ENCODE measurements at regions not wholly inside any gene's neighbourhood (a gene's known extent, or its start where the extent isn't known, plus 50 kb on each side); places are given as distances from the start of the nearest gene placed in this dataset.
A peak's percentile ranks its signal among the peaks of the same experiment; 100 is the strongest.
"Not testable (repeated sequence)": the region's sequence is repeated elsewhere in the genome, so short reads cannot be mapped to it uniquely, and the experiment has no call there.

- Histone ChIP-seq H3F3A (ENCODE audit: insufficient read depth, low read length) (no peaks in the 10 kb centered on the region), H3K9me2 (replicated peaks; ENCODE audit: insufficient read depth, low read length) (no peaks in the 10 kb centered on the region), H3K36me3 (replicated peaks; ENCODE audit: insufficient read depth, low read length) (no peaks in the 10 kb centered on the region), H3K9ac (ENCODE audit: low read length) (no peak overlapping the region), H3K79me2 (ENCODE audit: low read length) (no peaks in the 10 kb centered on the region), H3K4me2 (ENCODE audit: low read depth, low read length) (no peak overlapping the region), H3K9me3 (replicated peaks; ENCODE audit: insufficient read depth, low read length) (no peaks in the 10 kb centered on the region), H4K20me1 (ENCODE audit: insufficient read depth, low read length) (no peaks in the 10 kb centered on the region), H3K4me3 (ENCODE audit: low read length) (no peak overlapping the region), H3K27ac (ENCODE audit: low read length) (no peak overlapping the region), H2AFZ (ENCODE audit: low read length) (no peak overlapping the region), H3K27me3 (replicated peaks; ENCODE audit: insufficient read depth, low read length) (no peaks in the 10 kb centered on the region), H3K4me1 (ENCODE audit: low read length) (no peaks in the 10 kb centered on the region)
- DNase-seq = no peak
- TF ChIP-seq EZH2phosphoT487 (IDR thresholded peaks at IDR 0.05; ENCODE audit: low read length) (no peak), EZH2 (optimal IDR thresholded peaks at IDR 0.05; ENCODE audit: low read depth, low read length) (no peak), CTCF (IDR thresholded peaks at IDR 0.05; ENCODE audit: low read length) (no peak)
Measured at GRCh38 chr4:9679704-9680478, 101.5 kb upstream of the DRD5 start.

DNA sequence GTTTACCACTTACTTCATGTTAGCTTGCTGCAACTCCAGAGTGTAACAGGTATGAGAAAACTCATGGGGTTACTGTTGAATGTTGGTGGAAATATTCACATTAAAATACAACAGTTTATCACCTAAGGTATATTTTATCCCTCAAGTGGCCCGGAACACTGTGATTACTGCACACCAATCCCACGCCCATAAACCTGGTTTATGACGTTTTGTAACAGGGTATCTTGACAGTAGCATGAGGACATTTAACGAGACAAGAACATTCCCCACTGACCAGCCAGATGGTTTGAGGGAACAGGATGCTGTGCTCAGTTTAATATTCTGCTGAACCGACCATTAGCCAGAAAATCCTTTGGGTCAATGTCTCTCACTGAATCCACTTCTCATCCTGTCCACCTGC, 98.3 kb upstream of the DRD5 start:
- H3K9me2 ChIP-seq (replicated peaks; ENCODE audit: insufficient read depth, low read length); H3K27me3 ChIP-seq (replicated peaks; ENCODE audit: insufficient read depth, low read length); H2AFZ ChIP-seq (ENCODE audit: low read length); H3K36me3 ChIP-seq (replicated peaks; ENCODE audit: insufficient read depth, low read length); H4K20me1 ChIP-seq (ENCODE audit: insufficient read depth, low read length); H3F3A ChIP-seq (ENCODE audit: insufficient read depth, low read length); H3K4me1 ChIP-seq (ENCODE audit: low read length); DNase-seq; H3K79me2 ChIP-seq (ENCODE audit: low read length); H3K4me2 ChIP-seq (ENCODE audit: low read depth, low read length); H3K4me3 ChIP-seq (ENCODE audit: low read length); H3K9ac ChIP-seq (ENCODE audit: low read length); H3K27ac ChIP-seq (ENCODE audit: low read length); H3K9me3 ChIP-seq (replicated peaks; ENCODE audit: insufficient read depth, low read length): not testable (repeated sequence)

- H3K27ac ChIP-seq (ENCODE audit: low read length); H3K9ac ChIP-seq (ENCODE audit: low read length); H3F3A ChIP-seq (ENCODE audit: insufficient read depth, low read length); H2AFZ ChIP-seq (ENCODE audit: low read length); H3K9me3 ChIP-seq (replicated peaks; ENCODE audit: insufficient read depth, low read length); H3K79me2 ChIP-seq (ENCODE audit: low read length); H3K27me3 ChIP-seq (replicated peaks; ENCODE audit: insufficient read depth, low read length); H3K9me2 ChIP-seq (replicated peaks; ENCODE audit: insufficient read depth, low read length); DNase-seq; H3K4me3 ChIP-seq (ENCODE audit: low read length); H3K36me3 ChIP-seq (replicated peaks; ENCODE audit: insufficient read depth, low read length); H3K4me1 ChIP-seq (ENCODE audit: low read length); H4K20me1 ChIP-seq (ENCODE audit: insufficient read depth, low read length); H3K4me2 ChIP-seq (ENCODE audit: low read depth, low read length): not testable (repeated sequence)
Measured at GRCh38 chr4:9685016-9685415, 96.4 kb upstream of the DRD5 start.

DNA sequence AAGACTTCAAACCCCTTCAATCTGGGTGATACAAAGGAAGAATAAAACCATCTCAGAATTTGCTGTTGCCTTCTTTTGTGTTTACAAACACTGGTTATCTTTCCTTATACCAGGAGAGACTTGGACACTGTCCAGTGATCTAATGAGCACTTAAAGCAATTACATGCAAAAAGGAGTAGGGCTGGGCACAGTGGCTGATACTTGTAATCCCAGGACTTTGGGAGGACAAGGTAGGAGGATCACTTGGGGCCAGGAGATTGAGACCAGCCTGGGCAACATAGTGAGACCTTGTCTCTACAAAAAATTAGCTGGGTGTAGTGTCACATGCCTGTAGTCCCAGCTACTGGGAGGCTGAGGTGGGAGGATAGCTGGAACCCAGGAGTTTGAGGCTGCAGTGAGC, 95.7 kb upstream of the DRD5 start:
- H2AFZ ChIP-seq (ENCODE audit: low read length) = no peak overlapping the region
- H4K20me1 ChIP-seq (ENCODE audit: insufficient read depth, low read length) = no peaks in the 10 kb centered on the region
- H3K27me3 ChIP-seq (replicated peaks; ENCODE audit: insufficient read depth, low read length) = no peaks in the 10 kb centered on the region
- H3K4me1 ChIP-seq (ENCODE audit: low read length) = no peaks in the 10 kb centered on the region
- no peak for TF ChIP-seq EZH2 (optimal IDR thresholded peaks at IDR 0.05; ENCODE audit: low read depth, low read length)
- TF ChIP-seq CTCF (IDR thresholded peaks at IDR 0.05; ENCODE audit: low read length) = no peak
- H3K36me3 ChIP-seq (replicated peaks; ENCODE audit: insufficient read depth, low read length) = no peaks in the 10 kb centered on the region
- no peak overlapping the region for H3K27ac ChIP-seq (ENCODE audit: low read length)
- H3K9ac ChIP-seq (ENCODE audit: low read length) = no peak overlapping the region
- H3K4me3 ChIP-seq (ENCODE audit: low read length) = no peak overlapping the region
- no peaks in the 10 kb centered on the region for H3K79me2 ChIP-seq (ENCODE audit: low read length)
- DNase-seq = no peak
- H3K9me3 ChIP-seq (replicated peaks; ENCODE audit: insufficient read depth, low read length) = no peaks in the 10 kb centered on the region
- H3K4me2 ChIP-seq (ENCODE audit: low read depth, low read length) = no peak overlapping the region
- no peaks in the 10 kb centered on the region for H3F3A ChIP-seq (ENCODE audit: insufficient read depth, low read length)
- no peaks in the 10 kb centered on the region for H3K9me2 ChIP-seq (replicated peaks; ENCODE audit: insufficient read depth, low read length)

GRCh38 chr4:9690636-9691237, 90.7 kb upstream of the DRD5 start:
- H3K9me3 ChIP-seq (replicated peaks; ENCODE audit: insufficient read depth, low read length); H3K9me2 ChIP-seq (replicated peaks; ENCODE audit: insufficient read depth, low read length); H3K27ac ChIP-seq (ENCODE audit: low read length); H3K27me3 ChIP-seq (replicated peaks; ENCODE audit: insufficient read depth, low read length); H3K36me3 ChIP-seq (replicated peaks; ENCODE audit: insufficient read depth, low read length); DNase-seq; H3K79me2 ChIP-seq (ENCODE audit: low read length); H4K20me1 ChIP-seq (ENCODE audit: insufficient read depth, low read length): not testable (repeated sequence)
- H3K9ac ChIP-seq (ENCODE audit: low read length) = peak overlapping the region; percentile 70; the same call in 1 of the 2 replicates
- peak overlapping the region; percentile 71; the same call in 1 of the 2 replicates for H3K4me2 ChIP-seq (ENCODE audit: low read depth, low read length)
- H3F3A ChIP-seq (ENCODE audit: insufficient read depth, low read length) = peaks cover 22% of the 10 kb centered on the region
- H3K4me3 ChIP-seq (ENCODE audit: low read length) = peak overlapping the region; percentile 57
- peak overlapping the region; percentile 69 for H2AFZ ChIP-seq (ENCODE audit: low read length)
- H3K4me1 ChIP-seq (ENCODE audit: low read length) = peaks cover 25% of the 10 kb centered on the region

Measured in MM.1S (cell line).